Stimulated activated CD8-positive, alpha-beta memory T cell treated with anti-CD3 and anti-CD28 coated beads, Interleukin-12 subunit alpha, Interleukin-12 subunit beta, amount 100 ng/mL, for 24 hours (primary cell): ENCODE measurements at regions not wholly inside any gene's neighbourhood (a gene's known extent, or its start where the extent isn't known, plus 50 kb on each side); places are given as distances from the start of the nearest gene placed in this dataset.

ENCODE experiments used
- DNase-seq: peaks from one replicate; pipeline ENCODE4 v3.0.0-alpha.2; 2020; ENCODE audit errors: extremely low read depth

GRCh38 chr3:14286887-14287500 lies 108.4 kb downstream of the LSM3 start:
- DNase-seq: no peak

- DNase-seq: no peak
Measured at GRCh38 chr3:14288177-14288788, 109.7 kb downstream of the LSM3 start.

GRCh38 chr3:14288833-14289451 lies 110.3 kb downstream of the LSM3 start:
- no peak for DNase-seq

DNA sequence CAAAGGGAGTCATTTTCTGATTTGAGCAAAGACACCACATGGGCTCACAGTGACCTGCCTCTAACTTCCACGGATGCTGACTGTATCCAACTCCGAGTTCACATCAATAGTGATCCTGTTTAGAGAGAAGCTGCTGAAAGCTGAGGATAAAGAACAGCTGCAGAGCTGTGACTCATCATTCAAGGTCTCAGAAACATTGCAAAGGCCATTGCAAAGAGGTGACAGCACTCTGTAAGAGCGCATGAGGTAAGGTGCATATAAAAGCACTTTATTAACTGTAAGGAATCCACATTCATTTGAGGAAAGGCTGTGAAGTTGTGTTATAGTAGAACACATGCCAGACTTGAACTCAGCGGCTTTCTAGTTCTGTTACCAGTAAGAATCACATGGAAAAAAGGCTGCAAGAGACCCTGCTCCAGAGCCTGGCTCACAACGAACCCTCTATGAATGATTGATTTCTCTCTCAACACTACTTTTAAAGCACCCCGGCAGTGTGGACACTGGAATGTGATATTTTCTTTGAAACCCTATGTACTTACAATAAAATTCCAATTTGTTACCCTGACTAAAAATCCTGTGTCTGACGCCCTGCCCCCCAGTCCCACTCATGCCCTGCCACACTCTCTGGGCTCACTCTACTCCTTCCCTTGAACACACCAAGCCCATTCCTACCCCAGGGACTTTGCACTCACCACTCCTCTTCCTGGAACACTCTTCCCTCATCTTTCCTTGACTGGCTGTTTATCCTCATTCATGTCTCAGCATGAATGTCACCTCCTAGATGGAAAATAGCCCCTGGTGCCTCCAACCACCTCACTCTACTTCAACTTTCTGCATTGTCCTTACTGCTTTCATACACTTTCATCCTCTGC lies 111.2 kb downstream of the LSM3 start:
- DNase-seq: no peak

DNA sequence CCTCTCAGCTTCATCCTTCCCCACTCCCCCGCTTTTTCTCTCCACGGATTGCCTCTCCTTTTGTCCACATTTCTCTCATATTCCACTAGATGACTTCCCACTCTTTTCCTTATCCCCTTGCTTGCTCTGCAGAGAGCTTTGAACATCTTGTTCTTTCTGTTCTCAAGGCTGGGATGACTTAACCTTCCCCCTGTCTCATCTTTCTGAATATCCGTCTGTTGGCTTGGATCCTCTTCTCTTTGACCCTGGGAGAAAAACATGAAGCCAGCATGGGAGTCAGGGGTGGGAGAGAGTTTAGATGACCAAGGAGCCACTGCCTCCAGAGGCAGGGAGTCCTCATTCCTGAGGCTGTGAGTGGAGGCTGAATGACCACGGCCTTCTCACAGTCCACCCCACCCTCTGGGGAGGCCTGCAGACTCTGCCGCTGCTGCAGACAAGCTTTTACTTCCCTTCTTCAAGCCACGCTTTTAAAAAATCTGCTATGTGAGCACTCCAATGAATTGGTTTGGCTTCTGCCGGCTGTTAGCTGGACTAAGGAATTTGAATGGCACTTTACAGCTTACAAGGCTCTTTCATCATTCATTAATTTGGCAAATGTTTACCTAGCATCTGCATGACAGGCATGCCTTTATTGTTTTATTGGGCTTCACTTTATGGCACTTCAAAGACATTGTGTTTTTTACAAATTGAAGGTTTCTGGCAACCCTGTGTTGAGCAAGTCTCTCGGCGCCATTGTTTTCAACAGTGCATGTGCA lies 111.6 kb upstream of the SLC6A6 start:
- no peak for DNase-seq

DNA sequence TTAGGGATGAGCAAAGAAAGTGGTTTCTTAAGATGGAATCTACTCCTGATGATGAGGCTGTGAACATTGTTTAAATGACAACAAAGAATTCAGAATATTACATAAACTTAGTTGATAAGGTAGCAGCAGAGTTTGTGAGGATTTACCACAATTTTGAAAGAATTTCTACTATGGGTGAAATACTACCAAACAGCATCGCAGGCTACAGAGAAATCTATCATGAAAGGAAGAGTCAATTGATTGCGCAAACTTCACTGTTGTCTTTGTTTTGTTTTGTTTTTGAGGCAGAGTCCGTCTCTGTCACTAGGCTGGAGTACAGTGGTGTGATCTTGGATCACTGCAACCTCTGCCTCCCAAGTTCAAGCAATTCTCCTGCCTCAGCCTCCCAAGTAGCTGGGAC lies 107.4 kb upstream of the SLC6A6 start:
- no peak for DNase-seq

DNA sequence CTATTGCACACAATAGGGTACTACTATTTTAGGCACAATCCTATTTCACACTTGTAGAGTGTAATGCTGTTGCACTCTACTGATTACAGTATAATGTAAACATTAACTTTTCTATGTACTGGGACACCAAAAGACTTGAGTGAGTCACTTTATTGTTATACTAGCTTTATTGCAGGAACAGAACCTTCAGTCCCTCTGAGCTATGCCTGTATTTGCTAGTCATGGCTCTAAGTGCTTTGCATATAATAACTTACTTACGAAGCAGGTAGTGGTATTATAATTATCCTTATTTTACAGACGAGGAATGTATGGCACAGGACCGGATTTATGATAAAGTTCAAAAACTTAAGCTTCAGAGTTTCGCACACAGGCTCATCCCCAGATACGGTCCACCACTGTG lies 106.6 kb upstream of the SLC6A6 start:
- DNase-seq: no peak

DNA sequence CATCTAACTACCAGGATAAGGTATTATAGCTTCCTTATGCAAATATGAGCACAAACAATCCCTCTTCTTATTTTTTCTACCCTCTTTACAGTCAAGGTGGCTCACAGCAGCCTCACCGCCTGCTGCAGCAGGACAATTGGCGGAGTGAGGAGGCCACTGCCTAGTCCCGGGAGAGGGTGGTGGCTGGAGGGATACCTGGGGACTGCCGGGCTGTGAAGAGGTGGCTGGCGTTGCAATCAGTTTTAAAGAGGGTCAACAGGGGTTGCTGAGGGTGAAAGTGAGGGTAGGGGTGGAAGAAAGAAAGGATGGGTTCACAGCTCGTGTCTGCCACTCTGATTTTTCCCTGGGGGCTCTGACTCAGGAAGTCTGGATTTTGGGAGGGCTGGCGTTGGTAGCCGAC lies 105.1 kb upstream of the SLC6A6 start:
- no peak for DNase-seq

DNA sequence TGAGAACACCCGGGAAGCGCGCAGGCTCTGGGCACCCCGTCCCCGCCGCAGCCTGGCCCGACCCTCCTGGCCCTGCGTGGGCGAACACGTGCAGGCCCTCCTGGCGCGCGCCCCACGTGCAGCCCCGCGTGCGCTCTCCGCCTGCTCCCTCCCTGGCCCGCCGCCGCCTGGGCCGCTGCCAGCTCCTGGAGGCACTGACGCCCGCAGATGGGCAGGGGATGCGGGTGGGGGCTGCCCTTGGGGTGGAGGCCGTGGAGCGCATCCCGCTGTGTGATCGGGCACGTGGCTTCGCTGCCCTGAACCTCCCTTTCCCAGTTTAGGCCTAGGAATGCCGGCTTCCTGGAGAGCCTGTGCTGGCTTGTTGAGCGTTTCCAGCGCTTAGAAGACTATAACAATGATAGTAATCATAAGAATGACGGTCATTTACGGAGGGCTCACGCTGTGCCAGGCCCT lies 104.6 kb upstream of the SLC6A6 start:
- DNase-seq: no peak

- DNase-seq: no peak
Measured at GRCh38 chr3:14298442-14298841, 104.0 kb upstream of the SLC6A6 start.

GRCh38 chr3:14298991-14299555 lies 103.3 kb upstream of the SLC6A6 start:
- DNase-seq: no peak

GRCh38 chr3:14299767-14300166 lies 102.6 kb upstream of the SLC6A6 start:
- DNase-seq: no peak

DNA sequence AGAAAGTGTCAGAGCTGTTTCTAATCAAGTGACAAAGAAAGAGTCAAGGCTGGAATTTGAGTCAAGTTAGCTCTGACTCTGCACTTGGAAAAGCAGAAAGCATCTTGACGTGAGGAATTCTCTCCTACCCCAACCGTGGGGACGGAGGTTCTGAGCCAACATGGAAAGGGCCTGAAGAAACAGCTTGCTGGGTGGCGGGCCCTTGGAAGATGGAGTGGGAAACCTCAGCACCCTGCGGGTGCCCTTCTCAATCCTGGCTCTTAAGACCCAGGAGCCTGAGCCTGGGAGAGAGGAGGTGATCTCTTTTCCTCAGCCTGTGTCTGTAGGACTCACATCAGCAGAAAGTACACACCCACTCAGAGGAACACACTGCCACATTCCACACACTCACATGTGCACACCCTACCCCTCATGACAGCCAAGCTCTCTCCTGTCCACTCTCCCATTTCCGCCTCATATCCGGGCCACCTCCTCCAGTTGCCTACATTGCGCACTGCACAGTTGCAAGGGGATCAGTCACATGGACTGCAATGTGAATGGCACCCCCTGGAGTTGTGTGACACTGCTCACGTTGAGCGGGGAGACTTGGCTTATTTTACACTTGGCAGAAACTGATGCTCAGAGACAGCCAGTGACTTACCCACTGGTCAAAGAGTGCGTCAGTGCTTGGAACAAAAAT lies 101.5 kb upstream of the SLC6A6 start:
- DNase-seq: no peak

DNA sequence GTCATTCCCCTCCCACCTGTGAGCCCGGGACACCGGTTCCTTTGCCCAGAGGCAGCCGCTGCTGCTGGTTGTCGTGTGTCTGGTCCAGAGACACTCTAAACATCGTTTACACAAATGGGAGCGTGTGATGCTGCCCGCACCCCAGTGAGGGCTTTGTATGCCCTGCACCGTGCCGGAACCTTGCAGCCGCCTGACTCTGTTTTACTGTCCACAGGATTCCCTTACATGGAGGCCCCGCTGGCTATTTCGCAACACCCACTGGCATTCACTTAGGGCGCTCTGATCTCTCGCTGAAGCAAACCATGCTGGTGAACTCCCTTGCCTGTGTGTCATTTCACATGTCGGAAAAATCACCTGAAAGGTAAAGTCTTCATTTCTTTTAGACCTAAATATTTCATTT lies 100.8 kb upstream of the SLC6A6 start:
- DNase-seq: no peak

DNA sequence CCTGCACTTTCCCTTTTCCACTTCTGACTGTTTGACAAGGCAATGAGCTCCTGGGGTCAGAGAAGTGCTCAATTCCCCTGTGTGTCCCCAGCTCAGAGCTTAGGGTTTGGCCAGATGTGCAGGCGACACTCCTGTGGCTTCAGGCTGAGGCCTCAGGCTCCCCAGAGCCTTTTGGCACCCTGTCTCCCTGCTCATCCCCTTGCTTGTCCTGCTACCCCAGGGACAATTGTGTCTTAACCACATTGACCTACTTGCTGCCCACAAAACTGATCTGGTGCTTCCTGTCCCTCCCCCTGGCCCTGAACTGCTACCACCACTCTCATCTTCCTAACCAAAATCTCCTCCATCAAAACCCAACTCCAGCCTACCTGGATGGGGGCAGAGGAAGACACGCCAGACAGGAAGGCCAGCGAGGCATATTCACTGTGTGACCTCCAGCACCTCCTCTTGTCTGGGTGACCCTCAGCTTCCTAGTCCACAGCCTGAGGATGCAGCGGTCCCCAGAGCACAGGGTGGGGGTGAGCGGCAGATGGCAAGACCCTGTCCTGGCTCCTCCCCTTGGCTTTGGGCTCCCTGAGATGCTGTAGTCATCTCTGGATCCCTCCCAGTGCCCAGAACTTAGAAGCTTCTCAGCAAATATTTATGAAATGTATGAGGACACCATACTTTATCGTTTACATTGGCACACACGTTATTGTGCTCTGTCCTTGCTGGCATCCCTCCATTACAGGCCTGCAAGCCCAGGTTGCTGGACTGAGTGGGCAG lies 98.9 kb upstream of the SLC6A6 start:
- no peak for DNase-seq

GRCh38 chr3:14304101-14305045 lies 98.0 kb upstream of the SLC6A6 start:
- DNase-seq: no peak

DNA sequence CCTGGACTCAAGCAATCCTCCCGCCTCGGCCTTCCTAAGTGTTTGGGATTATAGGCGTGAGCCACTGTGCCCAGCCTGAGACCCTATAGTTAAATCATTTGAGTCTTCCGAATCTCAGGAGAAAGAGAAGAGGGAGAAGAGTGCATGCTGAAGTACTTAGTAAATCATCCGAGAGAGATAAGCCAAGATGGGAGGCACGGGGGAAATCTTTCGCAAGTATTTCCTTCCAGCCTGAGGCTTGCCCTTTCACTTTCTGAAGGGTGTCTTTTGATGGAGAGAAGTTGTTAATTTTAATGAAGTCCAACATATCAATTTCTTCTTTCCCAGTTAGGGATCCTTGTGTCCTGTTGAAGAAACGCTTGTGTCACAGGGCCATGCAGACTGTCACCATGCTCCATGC lies 97.1 kb upstream of the SLC6A6 start:
- DNase-seq: no peak

DNA sequence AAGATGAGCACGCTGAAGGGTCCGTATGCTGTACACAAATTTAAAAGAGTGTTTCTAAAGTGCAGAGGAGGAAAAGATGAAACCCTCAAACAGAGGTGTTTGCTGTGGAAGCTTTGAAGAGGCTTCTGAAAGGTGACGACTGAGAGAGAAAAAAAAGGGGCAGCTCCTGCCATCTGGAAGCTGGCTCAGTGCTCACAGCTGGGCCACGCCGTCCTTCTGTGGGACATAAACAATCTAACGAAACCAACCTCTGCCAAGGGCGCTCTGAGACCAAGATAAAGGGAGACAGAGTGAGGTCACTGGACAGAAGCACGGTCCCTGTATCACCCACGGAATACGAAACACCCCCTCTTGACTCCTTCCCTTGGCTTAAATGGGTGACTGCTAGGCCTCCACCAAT lies 96.3 kb upstream of the SLC6A6 start:
- no peak for DNase-seq
